ENCODE measurements at regions not wholly inside any gene's neighbourhood (a gene's known extent, or its start where the extent isn't known, plus 50 kb on each side); places are given as distances from the start of the nearest gene placed in this dataset.

DNA sequence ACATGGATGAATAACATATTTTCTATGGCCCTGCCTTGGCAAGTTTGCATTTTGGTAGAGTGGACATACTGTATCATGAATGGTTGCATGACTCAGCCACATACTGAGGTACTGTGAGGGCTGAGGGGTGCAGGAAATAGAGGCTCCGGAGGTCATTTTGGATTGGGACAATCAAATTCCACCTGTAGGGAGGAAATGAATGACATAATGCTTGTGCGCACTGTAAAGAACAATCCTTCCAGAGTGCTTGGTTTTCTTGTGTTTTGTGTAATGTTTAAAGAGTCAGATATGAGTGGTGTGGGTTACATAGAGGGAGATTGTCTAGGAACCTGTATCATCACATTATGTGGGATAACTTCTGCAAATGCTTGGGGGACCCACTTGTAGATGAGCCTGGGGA is 329.9 kb upstream of the PROX1 start:
- H3K36me3 ChIP-seq (ENCODE audit: control insufficient read depth in 3 of 3, insufficient read depth in 3 of 3, low read length in 3 of 3), result no peaks in the 10 kb centered on the region
- H3K4me3 ChIP-seq (ENCODE audit: low read length in 3 of 3), result no peak overlapping the region
- H3K9me3 ChIP-seq (ENCODE audit: control insufficient read depth in 3 of 3, low read length in 3 of 3), result no peaks in the 10 kb centered on the region
- peaks cover 0 to 2% (median 0%) of the 10 kb centered on the region in 3 donors for H3K27me3 ChIP-seq (ENCODE audit: control insufficient read depth in 3 of 3, insufficient read depth in 3 of 3, low read length in 3 of 3)
- H3K4me1 ChIP-seq (ENCODE audit: control insufficient read depth in 3 of 3, insufficient read depth in 3 of 3, low read length in 3 of 3), result no peaks in the 10 kb centered on the region
- no peak overlapping the region for H3K9ac ChIP-seq (ENCODE audit: low read depth in 1 of 3, low read length in 3 of 3)
- no peak overlapping the region for H3K27ac ChIP-seq (ENCODE audit: low read depth, low read length)

DNA sequence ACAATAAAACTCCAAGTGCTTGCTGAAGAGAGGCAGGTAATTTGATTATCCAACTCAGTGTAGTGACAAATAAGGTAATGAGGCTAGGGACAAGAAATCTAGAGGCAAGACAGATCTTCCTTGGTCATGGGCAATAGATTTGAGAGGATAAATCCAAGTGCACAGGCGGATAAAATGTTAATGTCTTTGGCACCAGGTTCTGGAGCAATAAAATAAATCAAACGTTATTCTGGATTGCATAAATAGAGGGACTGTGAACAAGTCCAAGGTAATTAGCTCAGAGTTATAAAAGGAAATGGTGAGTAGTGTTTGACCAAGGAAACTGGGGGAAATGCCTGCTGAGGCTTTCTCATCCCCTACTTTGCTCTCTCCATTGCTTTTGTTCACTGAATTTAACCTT is 329.3 kb upstream of the PROX1 start:
- Histone ChIP-seq H3K4me1 (ENCODE audit: control insufficient read depth in 3 of 3, insufficient read depth in 3 of 3, low read length in 3 of 3) (no peaks in the 10 kb centered on the region), H3K27ac (ENCODE audit: low read depth, low read length) (no peak overlapping the region), H3K27me3 (ENCODE audit: control insufficient read depth in 3 of 3, insufficient read depth in 3 of 3, low read length in 3 of 3) (peaks cover 0 to 2% (median 0%) of the 10 kb centered on the region in 3 donors), H3K36me3 (ENCODE audit: control insufficient read depth in 3 of 3, insufficient read depth in 3 of 3, low read length in 3 of 3) (no peaks in the 10 kb centered on the region), H3K9ac (ENCODE audit: low read depth in 1 of 3, low read length in 3 of 3) (no peak overlapping the region), H3K4me3 (ENCODE audit: low read length in 3 of 3) (no peak overlapping the region), H3K9me3 (ENCODE audit: control insufficient read depth in 3 of 3, low read length in 3 of 3) (no peaks in the 10 kb centered on the region)

DNA sequence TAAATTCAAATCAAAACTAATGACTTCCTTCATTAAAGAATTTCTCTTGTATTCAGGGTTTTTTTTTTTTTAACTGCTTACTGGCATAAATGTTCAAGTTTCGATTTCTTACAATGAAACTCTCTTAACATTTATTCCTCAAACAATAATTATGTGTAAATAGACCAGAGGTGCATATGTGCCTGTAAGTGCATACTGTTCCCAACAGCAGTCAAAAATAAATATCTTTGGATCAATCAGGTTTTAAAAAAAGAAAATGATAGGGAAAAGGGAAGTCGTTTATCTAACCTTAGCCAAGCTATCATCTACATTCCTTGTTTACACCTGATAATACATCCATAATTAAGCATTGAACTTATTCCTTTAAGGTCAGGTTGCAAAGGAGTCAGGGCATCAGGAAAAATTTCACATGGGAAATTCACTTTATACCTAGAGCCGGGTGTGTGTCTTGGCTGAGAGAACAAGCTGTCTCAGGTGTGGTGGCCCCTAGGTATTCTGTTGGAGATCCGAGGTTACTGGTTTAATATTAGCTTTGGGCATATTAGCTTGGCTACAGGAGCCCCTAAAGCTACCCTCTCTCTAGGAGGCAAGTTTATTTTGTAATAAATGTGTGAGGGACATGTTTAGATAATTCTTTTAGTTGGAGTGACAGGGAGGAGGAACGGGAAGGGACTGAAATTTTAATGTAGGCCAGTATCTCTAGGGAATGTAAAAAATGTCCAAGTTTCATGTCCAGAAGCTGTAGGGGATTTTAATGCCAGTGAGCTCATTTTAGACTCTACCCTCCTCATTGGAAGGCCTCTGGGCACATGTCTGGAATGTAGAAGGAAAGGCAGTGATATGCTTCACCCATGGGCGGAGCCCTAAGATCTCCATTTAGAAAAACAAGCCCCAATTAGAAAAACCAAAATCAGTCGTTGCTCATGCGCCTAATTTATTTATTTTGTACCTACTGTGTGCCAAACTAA is 327.9 kb upstream of the PROX1 start:
- Histone ChIP-seq H3K4me3 (ENCODE audit: low read length in 3 of 3) (no peak overlapping the region), H3K27ac (ENCODE audit: low read depth, low read length) (no peak overlapping the region), H3K27me3 (ENCODE audit: control insufficient read depth in 3 of 3, insufficient read depth in 3 of 3, low read length in 3 of 3) (peaks cover 0 to 2% (median 0%) of the 10 kb centered on the region in 3 donors), H3K36me3 (ENCODE audit: control insufficient read depth in 3 of 3, insufficient read depth in 3 of 3, low read length in 3 of 3) (no peaks in the 10 kb centered on the region), H3K9ac (ENCODE audit: low read depth in 1 of 3, low read length in 3 of 3) (no peak overlapping the region), H3K9me3 (ENCODE audit: control insufficient read depth in 3 of 3, low read length in 3 of 3) (no peaks in the 10 kb centered on the region), H3K4me1 (ENCODE audit: control insufficient read depth in 3 of 3, insufficient read depth in 3 of 3, low read length in 3 of 3) (no peaks in the 10 kb centered on the region)

DNA sequence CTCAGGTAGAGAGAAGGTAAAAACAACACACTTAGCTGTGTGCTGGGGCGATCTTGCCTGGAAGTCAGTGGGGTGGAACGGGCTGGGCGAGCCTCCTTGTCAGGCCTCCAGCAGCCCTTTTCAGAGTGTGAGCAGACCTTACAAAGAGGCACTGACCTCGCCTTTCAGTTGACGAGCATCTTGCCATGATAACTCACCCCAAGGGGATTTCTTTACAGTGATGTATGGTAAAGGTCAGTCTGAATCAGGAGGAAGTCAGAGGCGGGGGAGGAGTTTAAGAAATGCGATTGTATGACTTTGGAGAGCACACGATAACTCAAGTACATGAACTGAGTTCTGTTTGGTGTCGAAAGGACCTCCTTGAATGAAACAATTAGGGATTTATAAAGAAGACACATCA is 326.5 kb upstream of the PROX1 start:
- H3K4me1 ChIP-seq (ENCODE audit: control insufficient read depth in 3 of 3, insufficient read depth in 3 of 3, low read length in 3 of 3), result no peaks in the 10 kb centered on the region
- H3K4me3 ChIP-seq (ENCODE audit: low read length in 3 of 3), result no peak overlapping the region
- H3K27ac ChIP-seq (ENCODE audit: low read depth, low read length), result no peak overlapping the region
- H3K9me3 ChIP-seq (ENCODE audit: control insufficient read depth in 3 of 3, low read length in 3 of 3), result no peaks in the 10 kb centered on the region
- peaks cover 0 to 2% (median 0%) of the 10 kb centered on the region in 3 donors for H3K27me3 ChIP-seq (ENCODE audit: control insufficient read depth in 3 of 3, insufficient read depth in 3 of 3, low read length in 3 of 3)
- no peak overlapping the region for H3K9ac ChIP-seq (ENCODE audit: low read depth in 1 of 3, low read length in 3 of 3)
- H3K36me3 ChIP-seq (ENCODE audit: control insufficient read depth in 3 of 3, insufficient read depth in 3 of 3, low read length in 3 of 3), result no peaks in the 10 kb centered on the region

DNA sequence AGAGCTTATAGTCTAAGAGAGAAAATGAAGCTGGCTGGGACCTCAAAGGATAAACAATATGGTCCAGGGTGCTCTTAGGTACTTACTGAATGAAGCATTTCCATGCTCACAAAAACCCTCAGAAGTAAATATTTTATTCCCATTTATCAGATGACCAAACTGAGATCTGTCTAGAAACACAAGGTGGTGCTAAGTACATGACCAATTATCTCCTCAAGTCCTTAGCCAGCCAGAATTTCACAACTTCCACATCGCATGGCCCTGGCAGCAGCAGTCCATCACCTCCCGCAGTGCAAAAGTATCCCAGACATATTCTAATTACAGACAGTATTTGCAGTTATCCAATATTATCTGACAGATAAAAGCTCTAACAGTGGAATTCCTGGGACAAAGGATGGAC is 321.7 kb upstream of the PROX1 start:
- Histone ChIP-seq H3K4me3 (ENCODE audit: low read length in 3 of 3) (no peak overlapping the region), H3K27me3 (ENCODE audit: control insufficient read depth in 3 of 3, insufficient read depth in 3 of 3, low read length in 3 of 3) (no peaks in the 10 kb centered on the region), H3K36me3 (ENCODE audit: control insufficient read depth in 3 of 3, insufficient read depth in 3 of 3, low read length in 3 of 3) (no peaks in the 10 kb centered on the region), H3K9ac (ENCODE audit: low read depth in 1 of 3, low read length in 3 of 3) (no peak overlapping the region), H3K9me3 (ENCODE audit: control insufficient read depth in 3 of 3, low read length in 3 of 3) (no peaks in the 10 kb centered on the region), H3K4me1 (ENCODE audit: control insufficient read depth in 3 of 3, insufficient read depth in 3 of 3, low read length in 3 of 3) (no peaks in the 10 kb centered on the region), H3K27ac (ENCODE audit: low read depth, low read length) (no peak overlapping the region)

DNA sequence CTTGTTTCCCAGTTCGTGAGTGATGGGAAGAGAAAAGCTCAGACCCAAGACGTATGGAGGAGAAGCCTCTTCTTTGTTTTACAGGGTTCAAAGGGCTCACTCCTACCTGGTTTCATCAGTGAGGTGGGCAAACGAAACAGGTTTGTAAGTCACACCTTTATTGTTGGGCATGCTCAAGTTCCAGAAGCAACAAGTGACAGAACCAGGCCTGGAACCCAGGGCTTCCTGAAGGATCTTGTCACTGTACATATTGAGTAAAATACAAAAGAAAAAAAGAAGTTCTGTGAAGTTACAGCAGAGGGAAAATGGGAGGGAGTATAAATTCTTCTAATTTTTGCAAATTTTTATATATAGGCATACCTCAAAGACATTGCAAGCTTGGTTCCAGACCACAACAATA is 320.9 kb upstream of the PROX1 start:
- no peaks in the 10 kb centered on the region for H3K36me3 ChIP-seq (ENCODE audit: control insufficient read depth in 3 of 3, insufficient read depth in 3 of 3, low read length in 3 of 3)
- no peak overlapping the region for H3K4me3 ChIP-seq (ENCODE audit: low read length in 3 of 3)
- H3K4me1 ChIP-seq (ENCODE audit: control insufficient read depth in 3 of 3, insufficient read depth in 3 of 3, low read length in 3 of 3), result no peaks in the 10 kb centered on the region
- H3K27ac ChIP-seq (ENCODE audit: low read depth, low read length), result no peak overlapping the region
- no peaks in the 10 kb centered on the region for H3K9me3 ChIP-seq (ENCODE audit: control insufficient read depth in 3 of 3, low read length in 3 of 3)
- H3K27me3 ChIP-seq (ENCODE audit: control insufficient read depth in 3 of 3, insufficient read depth in 3 of 3, low read length in 3 of 3), result no peaks in the 10 kb centered on the region
- H3K9ac ChIP-seq (ENCODE audit: low read depth in 1 of 3, low read length in 3 of 3), result no peak overlapping the region

DNA sequence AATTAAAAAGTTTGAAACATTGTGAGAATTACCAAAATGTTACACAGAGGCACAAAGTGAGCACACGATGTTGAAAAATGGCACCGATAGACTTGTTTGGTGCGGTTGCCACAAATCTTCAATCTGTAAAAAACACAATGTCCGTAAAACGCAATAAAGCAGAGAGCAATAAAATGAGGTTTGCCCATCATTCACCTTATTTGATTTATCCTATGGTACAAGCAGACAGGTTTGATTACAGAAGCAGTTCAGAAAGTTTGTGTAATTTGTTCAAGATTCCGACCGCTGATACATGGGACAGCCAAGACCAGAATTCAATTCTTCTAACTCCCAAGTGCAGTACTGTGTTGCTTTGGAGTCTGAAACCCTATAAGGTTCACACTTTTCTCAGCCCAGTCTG is 318.3 kb upstream of the PROX1 start:
- H3K4me1 ChIP-seq (ENCODE audit: control insufficient read depth in 3 of 3, insufficient read depth in 3 of 3, low read length in 3 of 3), result no peaks in the 10 kb centered on the region
- H3K27ac ChIP-seq (ENCODE audit: low read depth, low read length), result no peak overlapping the region
- H3K36me3 ChIP-seq (ENCODE audit: control insufficient read depth in 3 of 3, insufficient read depth in 3 of 3, low read length in 3 of 3), result no peaks in the 10 kb centered on the region
- H3K9ac ChIP-seq (ENCODE audit: low read depth in 1 of 3, low read length in 3 of 3), result no peak overlapping the region
- no peak overlapping the region for H3K4me3 ChIP-seq (ENCODE audit: low read length in 3 of 3)
- H3K9me3 ChIP-seq (ENCODE audit: control insufficient read depth in 3 of 3, low read length in 3 of 3), result no peaks in the 10 kb centered on the region
- H3K27me3 ChIP-seq (ENCODE audit: control insufficient read depth in 3 of 3, insufficient read depth in 3 of 3, low read length in 3 of 3), result no peaks in the 10 kb centered on the region

DNA sequence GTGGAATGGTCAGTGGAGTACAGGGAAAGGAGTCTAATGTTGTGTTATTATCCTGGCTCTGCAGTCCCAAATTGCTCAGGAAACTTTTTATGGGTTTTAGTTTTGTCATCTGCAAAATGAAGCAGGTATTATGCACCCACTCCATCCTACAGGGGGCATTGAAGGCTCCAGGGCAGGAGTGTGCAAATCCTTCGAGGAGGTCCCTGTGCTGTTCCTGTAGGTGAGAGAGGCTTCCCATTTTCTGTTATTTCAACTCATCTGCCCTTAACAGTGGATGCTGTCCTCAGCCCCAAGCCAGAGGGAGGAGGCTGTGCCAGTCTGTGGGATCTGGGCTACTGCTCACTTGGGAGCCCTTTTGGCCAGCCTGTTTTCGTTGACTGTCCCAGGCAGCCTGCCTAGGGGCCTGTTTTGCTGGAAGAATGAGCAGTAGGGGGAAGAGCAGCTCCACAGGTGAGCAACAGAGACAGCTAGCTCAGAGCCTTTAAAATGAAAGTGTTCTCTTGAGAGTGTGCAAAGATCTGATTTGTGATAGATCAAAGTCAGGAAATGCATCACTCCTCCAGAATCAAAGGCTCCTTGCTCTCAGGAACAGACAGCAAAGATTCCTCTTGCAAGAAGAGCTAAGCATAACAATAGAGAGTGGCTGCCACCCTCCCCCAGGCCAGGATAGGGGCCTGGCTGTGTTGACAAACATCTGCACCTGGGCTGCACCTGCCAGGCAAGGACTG is 317.6 kb upstream of the PROX1 start:
- no peak overlapping the region for H3K9ac ChIP-seq (ENCODE audit: low read depth in 1 of 3, low read length in 3 of 3)
- no peak overlapping the region for H3K27ac ChIP-seq (ENCODE audit: low read depth, low read length)
- H3K36me3 ChIP-seq (ENCODE audit: control insufficient read depth in 3 of 3, insufficient read depth in 3 of 3, low read length in 3 of 3), result no peaks in the 10 kb centered on the region
- H3K4me1 ChIP-seq (ENCODE audit: control insufficient read depth in 3 of 3, insufficient read depth in 3 of 3, low read length in 3 of 3), result no peaks in the 10 kb centered on the region
- H3K27me3 ChIP-seq (ENCODE audit: control insufficient read depth in 3 of 3, insufficient read depth in 3 of 3, low read length in 3 of 3), result no peaks in the 10 kb centered on the region
- no peaks in the 10 kb centered on the region for H3K9me3 ChIP-seq (ENCODE audit: control insufficient read depth in 3 of 3, low read length in 3 of 3)
- no peak overlapping the region for H3K4me3 ChIP-seq (ENCODE audit: low read length in 3 of 3)

DNA sequence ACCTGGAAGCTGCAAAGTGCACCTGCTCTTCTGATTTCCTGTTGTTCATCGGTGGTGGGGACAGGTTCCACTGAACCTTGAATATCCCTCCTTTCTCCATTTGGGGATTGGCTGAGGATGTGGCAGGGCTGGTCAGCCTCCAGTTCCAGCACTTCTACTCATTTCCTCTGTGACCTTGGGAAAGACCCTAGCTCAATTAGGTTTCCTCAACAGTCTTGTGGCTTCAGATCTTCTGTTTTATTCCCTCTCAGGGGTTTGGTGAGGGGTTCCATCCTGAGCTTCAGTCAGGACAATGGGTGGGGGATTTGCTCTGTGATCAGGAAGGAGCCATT is 317.1 kb upstream of the PROX1 start:
- Histone ChIP-seq H3K27me3 (ENCODE audit: control insufficient read depth in 3 of 3, insufficient read depth in 3 of 3, low read length in 3 of 3) (no peaks in the 10 kb centered on the region), H3K4me3 (ENCODE audit: low read length in 3 of 3) (no peak overlapping the region), H3K9ac (ENCODE audit: low read depth in 1 of 3, low read length in 3 of 3) (no peak overlapping the region)

DNA sequence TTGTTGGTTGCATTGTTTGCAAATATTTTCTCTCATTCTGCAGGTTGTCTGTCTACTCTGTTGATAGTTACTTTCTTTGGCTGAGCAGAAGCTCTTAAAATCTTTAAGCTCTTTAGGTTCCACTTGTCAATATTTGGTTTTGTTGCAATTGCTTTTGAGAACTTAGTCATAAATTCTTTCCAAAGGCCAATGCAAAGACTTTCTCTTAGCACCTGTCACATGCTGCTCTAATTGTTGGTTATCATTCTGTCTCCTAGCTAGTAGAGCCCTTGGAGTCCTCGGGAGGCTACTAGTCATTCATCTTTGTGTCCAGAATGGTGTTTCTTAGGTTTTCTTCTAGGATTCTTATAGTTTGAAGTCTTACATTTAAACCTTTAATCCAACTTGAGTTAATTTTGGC is 312.7 kb upstream of the PROX1 start:
- Histone ChIP-seq H3K27me3 (ENCODE audit: control insufficient read depth in 3 of 3, insufficient read depth in 3 of 3, low read length in 3 of 3) (no peaks in the 10 kb centered on the region), H3K36me3 (ENCODE audit: control insufficient read depth in 3 of 3, insufficient read depth in 3 of 3, low read length in 3 of 3) (no peaks in the 10 kb centered on the region), H3K4me3 (ENCODE audit: low read length in 3 of 3) (no peak overlapping the region), H3K9me3 (ENCODE audit: control insufficient read depth in 3 of 3, low read length in 3 of 3) (no peaks in the 10 kb centered on the region), H3K9ac (ENCODE audit: low read depth in 1 of 3, low read length in 3 of 3) (no peak overlapping the region), H3K27ac (ENCODE audit: low read depth, low read length) (no peak overlapping the region), H3K4me1 (ENCODE audit: control insufficient read depth in 3 of 3, insufficient read depth in 3 of 3, low read length in 3 of 3) (no peaks in the 10 kb centered on the region)

More for the DNA sequence above, 317.1 kb upstream of the PROX1 start:
- Histone ChIP-seq H3K4me1 (ENCODE audit: control insufficient read depth in 3 of 3, insufficient read depth in 3 of 3, low read length in 3 of 3) (no peaks in the 10 kb centered on the region), H3K36me3 (ENCODE audit: control insufficient read depth in 3 of 3, insufficient read depth in 3 of 3, low read length in 3 of 3) (no peaks in the 10 kb centered on the region), H3K27ac (ENCODE audit: low read depth, low read length) (no peak overlapping the region), H3K9me3 (ENCODE audit: control insufficient read depth in 3 of 3, low read length in 3 of 3) (no peaks in the 10 kb centered on the region)

All from skeletal muscle tissue (tissue), 3 donors.